Nucleus accumbens (tissue), 56 donors: ENCODE measurements at regions not wholly inside any gene's neighbourhood (a gene's known extent, or its start where the extent isn't known, plus 50 kb on each side); places are given as distances from the start of the nearest gene placed in this dataset.

Source experiments
- DNase-seq, 56 donors: peaks; one replicate each; lab custom pipeline; 2025; lab: John Stamatoyannopoulos, UW

GRCh38 chr20:55784036-55784435 is 221.3 kb downstream of the CBLN4 start:
- DNase-seq: no peak

- no peak for DNase-seq
These were observed 221.9 kb downstream of the CBLN4 start for GRCh38 chr20:55783381-55783780.

- no peak for DNase-seq
These were observed 222.4 kb downstream of the CBLN4 start for GRCh38 chr20:55782912-55783253.

- no peak for DNase-seq
These were observed 223.0 kb downstream of the CBLN4 start for GRCh38 chr20:55782224-55782911.

- DNase-seq: no peak
These were observed 226.5 kb downstream of the CBLN4 start for GRCh38 chr20:55778796-55779195.

GRCh38 chr20:55777641-55778040 is 227.7 kb downstream of the CBLN4 start:
- no peak for DNase-seq

GRCh38 chr20:55776176-55776575 is 229.1 kb downstream of the CBLN4 start:
- no peak for DNase-seq

GRCh38 chr20:55774628-55775027 is 230.7 kb downstream of the CBLN4 start:
- DNase-seq: no peak

- DNase-seq: no peak
These were observed 243.5 kb downstream of the CBLN4 start for GRCh38 chr20:55761797-55762196.

- DNase-seq: no peak
These were observed 244.2 kb downstream of the CBLN4 start for GRCh38 chr20:55761100-55761499.

- no peak for DNase-seq
These were observed 244.7 kb downstream of the CBLN4 start for GRCh38 chr20:55760586-55760985.

- DNase-seq: no peak
These were observed 249.5 kb downstream of the CBLN4 start for GRCh38 chr20:55755861-55756260.

- no peak for DNase-seq
These were observed 249.9 kb downstream of the CBLN4 start for GRCh38 chr20:55755411-55755810.

- no peak for DNase-seq
These were observed 258.6 kb downstream of the CBLN4 start for GRCh38 chr20:55746723-55747122.

- DNase-seq: no peak
These were observed 259.5 kb downstream of the CBLN4 start for GRCh38 chr20:55745840-55746239.

- DNase-seq: no peak
These were observed 260.4 kb downstream of the CBLN4 start for GRCh38 chr20:55744896-55745295.

- DNase-seq: no peak
These were observed 263.5 kb downstream of the CBLN4 start for GRCh38 chr20:55741801-55742200.

- DNase-seq: no peak
These were observed 265.2 kb downstream of the CBLN4 start for GRCh38 chr20:55740076-55740475.

- DNase-seq: no peak
These were observed 275.0 kb downstream of the CBLN4 start for GRCh38 chr20:55730321-55730720.

GRCh38 chr20:55714736-55715135 is 290.6 kb downstream of the CBLN4 start:
- no peak for DNase-seq

GRCh38 chr20:55714082-55714481 is 291.2 kb downstream of the CBLN4 start:
- no peak for DNase-seq

- no peak for DNase-seq
These were observed 300.9 kb downstream of the CBLN4 start for GRCh38 chr20:55704458-55704857.

GRCh38 chr20:55701467-55701866 is 303.9 kb downstream of the CBLN4 start:
- DNase-seq: no peak
